Right ventricle myocardium superior (tissue), 1 donor: ENCODE measurements at regions not wholly inside any gene's neighbourhood (a gene's known extent, or its start where the extent isn't known, plus 50 kb on each side); places are given as distances from the start of the nearest gene placed in this dataset.

Experiments used
- ATAC-seq: fragments of 200-7000 bp; cut with Tn5 transposase; one replicate; pipeline ENCODE4 v1.9.1; 2020; ENCODE audit warnings: mild to moderate bottlenecking; ENCODE audit not compliant: poor library complexity
- DNase-seq: peaks from one replicate; pipeline ENCODE4 v3.0.0-alpha.2; 2020
- intact Hi-C: fragments of 100-400 bp; cut with DNase I; formaldehyde crosslinking; loops from one replicate; pipeline ENCODE4 v1.11.2; 2022
- donor health status: DM: no; HTN: yes; CAD: no; lungs with severe emphysema.

DNA sequence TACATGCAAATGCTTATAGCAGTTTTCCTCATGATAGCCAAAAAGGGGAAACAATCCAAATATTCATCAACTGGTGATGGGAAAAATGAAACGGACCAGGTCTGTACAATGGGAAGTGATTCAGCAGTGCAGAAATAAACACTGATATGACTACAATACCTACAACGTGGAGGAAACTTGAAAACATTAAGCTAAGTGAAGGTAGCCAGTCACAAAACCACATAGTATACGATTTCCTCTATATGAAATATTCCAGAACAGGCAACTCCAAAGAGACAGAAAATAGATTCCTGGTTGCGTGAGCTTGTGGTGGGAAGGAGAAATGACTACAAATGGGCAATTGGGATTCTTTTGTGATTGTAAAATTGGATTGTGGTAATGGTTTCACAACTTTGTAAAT is 263.1 kb upstream of the PITRM1 start:
- ATAC-seq, result no peak
- no peak for DNase-seq
- intact Hi-C loops, result no loop called here

DNA sequence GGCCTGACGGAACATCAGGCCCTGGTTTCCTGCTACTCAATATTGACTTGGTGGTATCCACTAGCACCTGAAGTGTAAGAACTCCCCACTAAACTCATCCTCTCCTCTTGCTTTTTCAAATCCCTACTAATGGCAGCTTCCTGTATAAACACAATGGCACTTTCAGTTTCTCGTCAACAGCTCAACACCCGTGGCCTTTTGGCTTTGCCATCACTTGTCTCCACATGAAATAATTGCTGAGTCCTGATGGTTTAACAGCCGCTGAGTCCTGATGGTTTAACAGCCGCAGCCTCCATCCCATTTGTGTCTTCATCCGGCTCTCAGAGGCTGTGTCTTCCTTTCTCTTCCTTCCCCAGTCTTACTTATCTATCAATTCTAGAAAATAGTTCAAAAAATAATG is 261.4 kb upstream of the PITRM1 start:
- ATAC-seq (no peak), DNase-seq (no peak)
- intact Hi-C loops, result no loop called here

DNA sequence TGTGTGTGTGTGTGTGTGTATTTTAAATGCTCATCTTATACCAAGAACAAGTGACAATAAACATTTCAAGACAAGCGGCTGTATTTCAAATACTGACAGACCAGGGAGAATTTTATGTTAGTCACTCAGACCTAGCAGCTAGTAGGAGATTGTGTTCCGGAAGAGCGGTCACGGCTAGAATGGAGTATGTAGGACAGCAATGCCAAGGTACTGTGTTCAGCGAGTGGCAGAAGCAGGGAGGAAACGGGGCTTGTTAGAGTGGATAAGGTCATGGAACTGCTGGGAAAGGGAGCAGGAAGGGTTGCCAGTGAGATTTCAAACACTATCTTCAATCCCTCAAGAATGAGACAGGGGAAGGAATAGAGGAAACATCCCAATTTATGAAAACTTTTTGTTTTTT is 260.5 kb upstream of the PITRM1 start:
- DNase-seq (no peak), ATAC-seq (no peak)
- intact Hi-C loops, result no loop called here

DNA sequence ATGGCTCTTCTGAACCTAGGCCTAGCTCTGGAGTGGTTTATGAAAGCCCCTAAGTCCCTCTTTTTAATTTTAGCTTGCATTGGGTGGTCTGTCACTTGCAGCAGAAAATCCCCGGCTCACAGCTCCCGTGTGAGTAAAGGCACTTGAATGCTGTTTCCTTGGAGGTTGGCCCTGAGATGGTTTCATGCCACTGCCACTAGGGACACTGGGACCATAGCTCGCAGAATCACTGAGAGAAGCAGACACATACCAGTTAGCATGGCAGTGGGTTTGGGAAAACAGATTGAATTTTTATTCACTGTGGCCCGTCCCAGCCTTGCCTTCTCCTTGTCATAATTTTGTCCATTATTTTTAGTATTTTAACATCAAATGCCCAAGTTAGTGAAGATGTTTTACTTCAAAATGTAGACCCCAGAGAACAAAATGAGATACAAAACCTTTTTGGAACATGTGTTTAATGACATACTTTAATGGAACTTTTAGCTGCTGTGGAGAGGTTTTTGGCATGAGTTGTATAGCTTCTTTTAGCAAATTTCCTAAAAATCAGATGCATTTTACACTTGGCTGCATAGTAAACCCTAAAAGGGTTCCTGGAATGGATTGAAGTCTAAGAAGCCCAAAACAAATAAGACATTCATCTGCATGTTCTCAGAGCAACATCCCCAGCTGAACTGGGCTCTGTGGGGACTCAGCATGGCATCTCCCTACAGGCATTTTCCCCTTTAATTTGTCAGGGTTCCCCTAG is 259.7 kb upstream of the PITRM1 start:
- intact Hi-C loops, result no loop called here
- ATAC-seq, result no peak
- no peak for DNase-seq

DNA sequence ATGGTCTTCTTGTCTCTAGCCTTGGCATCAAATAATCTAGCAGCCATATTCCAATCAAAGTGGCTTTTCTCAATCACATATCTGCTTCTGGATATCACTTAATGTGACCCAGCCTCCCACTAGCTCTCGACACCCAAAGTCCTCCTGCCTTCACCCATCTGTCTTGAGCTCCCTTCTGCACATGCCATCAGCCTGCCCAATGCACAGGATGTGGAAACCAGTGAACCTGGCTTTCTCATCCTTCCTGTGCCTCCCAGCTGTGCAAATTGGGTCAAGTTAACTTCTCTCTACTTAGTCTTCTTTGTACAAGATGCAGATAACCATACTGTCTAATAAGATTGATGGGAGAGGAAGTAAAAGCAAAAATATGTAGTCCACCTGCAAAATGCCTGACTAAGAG is 257.9 kb upstream of the PITRM1 start:
- intact Hi-C loops, result no loop called here
- DNase-seq (no peak), ATAC-seq (no peak)

DNA sequence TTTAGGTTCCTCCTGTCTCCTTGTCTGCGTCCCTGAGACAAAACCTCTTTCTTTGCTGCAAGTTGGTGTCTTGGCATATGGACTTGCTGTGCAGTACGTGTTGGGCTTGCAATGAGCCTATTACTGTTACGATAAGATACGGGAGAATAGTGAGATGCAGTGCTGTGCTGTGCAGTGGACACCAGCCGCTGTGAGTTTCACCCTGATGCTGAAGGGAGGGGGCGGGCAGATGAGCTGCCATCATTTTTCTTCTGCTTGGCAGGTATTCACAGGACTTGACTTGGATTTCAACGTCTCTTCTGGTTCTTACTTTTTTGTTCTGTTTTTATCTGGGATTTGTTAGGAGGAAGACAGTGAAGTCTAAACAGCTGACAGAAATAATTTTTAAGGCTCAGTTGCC is 257.1 kb upstream of the PITRM1 start:
- no peak for ATAC-seq
- no peak for DNase-seq
- intact Hi-C loops, result no loop called here

DNA sequence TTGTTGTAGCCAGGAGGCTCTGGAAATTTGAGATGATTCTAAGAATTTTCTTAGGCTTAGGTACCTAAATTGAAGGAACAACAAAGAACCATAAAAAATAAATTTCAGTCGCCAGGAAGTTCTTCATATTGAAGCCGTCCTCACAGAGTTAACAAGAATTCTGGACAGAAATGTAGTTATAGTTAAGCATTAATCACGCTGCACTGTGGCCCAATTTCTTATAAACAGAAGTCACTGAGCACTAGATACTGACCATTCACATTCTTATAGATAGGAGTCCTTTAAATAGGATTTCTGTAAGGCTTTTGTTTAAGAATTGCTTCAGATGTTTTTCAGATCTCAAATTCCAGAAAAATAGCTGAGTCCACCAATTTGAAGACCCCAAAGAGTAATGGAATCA is 256.2 kb upstream of the PITRM1 start:
- intact Hi-C loops, result no loop called here
- ATAC-seq, result no peak
- no peak for DNase-seq

DNA sequence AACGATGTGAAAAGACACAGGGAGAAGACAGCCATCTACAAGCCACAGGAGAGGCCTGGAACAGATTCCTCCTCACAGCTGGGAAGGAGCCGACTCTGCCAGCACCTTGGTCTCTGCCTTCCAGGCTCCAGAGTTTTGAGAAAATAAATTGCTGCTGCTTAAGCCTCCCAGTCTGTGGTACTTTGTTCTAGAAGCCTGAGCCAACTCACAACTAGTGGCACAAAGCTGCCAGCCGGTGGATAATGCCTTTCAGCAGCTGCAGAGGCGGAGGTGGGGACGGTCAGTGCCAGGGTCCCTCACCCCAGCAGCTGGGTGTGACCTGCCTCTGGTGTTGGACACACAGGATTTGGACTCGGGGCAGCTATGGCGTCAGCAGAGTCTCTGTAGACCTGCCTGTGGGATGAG is 255.4 kb upstream of the PITRM1 start:
- intact Hi-C loops, result no loop called here
- DNase-seq, result peak; percentile 67
- peak; percentile 60 for ATAC-seq

DNA sequence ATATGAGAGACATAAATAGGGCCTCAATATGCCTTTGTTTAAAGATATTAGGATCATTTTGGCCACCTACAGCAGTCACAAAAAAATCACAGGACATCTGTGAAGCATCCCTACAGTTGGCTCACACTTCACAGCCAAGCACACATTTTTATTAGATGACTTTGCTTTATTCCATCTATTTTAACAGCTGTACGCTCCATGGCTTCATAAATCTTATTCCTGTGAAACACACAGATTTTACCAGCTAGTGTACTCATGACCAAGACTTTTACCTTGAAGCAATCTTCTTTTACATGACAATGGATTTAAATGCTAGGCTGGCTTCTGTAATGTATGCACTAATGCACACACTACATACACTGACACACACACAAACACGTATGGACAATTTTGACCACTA is 254.8 kb upstream of the PITRM1 start:
- intact Hi-C loops, result no loop called here
- DNase-seq (no peak), ATAC-seq (no peak)

DNA sequence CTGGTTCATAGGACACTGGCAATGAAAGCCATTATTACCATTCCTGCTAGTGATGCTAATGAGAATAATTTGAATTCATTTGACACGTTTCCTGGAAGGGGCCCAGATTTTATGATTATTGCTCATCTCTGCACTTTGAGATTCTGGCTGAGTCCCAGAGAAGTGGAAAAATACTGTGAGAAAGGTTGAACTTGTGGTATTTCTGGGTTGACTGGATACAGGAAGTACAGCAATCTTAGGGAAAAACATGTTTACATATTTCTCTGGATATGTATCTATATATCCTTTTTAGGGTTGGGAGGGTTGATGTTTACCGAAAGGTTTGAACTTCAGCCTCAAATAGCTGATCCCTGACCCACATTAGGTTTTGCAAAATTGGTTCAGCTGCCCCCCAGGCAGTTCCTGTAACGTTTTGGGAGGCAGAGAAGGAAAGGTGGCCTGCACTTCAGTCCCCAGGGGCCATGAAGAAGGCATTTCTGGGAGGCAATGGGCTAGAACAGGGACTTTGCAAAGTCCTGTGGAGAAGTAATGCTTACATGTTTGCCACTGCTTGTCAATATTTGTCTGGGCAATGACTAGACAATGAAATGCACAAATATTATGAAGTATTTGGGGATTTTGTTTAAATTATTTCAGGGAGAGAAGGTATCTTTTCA is 253.7 kb upstream of the PITRM1 start:
- DNase-seq (no peak), ATAC-seq (no peak)
- intact Hi-C loops, result no loop called here

DNA sequence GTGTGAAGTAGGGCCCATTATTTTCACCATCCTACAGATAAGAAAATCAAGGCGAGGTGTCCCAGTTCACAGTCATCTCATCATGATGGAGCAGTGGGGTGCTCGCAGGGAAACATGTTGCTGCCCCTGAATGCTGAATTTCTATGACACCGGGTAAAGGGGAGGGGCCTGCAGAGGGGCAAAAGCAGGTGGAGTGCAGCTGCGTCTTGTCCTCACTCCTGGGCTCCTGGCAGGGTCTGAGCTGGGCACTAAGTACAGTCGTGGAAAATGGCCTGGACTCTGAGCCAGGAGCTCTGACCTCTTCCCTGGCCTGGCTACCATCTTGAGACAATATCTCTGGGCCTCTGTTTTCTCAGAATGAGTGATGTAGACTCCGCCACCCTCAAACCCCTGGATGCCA is 253.1 kb upstream of the PITRM1 start:
- ATAC-seq (no peak), DNase-seq (no peak)
- intact Hi-C loops, result no loop called here

DNA sequence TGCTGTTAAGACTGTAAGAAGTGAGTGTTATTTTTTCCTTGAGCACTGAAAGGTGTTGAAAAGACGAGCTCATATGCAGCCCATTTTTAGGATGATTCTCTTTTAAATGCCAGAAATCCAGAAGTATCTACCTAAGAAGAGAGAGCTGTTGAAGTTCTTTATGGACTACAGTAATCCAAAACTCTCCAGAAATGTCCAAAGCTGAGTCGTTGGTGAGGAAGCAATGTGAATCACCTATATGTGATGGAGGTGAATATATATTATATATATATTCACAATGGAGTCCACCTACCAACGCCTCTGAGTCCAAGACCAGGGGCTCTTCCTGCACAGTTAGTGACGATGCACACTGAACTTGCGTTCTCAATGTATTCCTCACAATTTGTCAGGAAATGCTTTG is 252.7 kb upstream of the PITRM1 start:
- intact Hi-C loops, result no loop called here
- no peak for ATAC-seq
- no peak for DNase-seq

DNA sequence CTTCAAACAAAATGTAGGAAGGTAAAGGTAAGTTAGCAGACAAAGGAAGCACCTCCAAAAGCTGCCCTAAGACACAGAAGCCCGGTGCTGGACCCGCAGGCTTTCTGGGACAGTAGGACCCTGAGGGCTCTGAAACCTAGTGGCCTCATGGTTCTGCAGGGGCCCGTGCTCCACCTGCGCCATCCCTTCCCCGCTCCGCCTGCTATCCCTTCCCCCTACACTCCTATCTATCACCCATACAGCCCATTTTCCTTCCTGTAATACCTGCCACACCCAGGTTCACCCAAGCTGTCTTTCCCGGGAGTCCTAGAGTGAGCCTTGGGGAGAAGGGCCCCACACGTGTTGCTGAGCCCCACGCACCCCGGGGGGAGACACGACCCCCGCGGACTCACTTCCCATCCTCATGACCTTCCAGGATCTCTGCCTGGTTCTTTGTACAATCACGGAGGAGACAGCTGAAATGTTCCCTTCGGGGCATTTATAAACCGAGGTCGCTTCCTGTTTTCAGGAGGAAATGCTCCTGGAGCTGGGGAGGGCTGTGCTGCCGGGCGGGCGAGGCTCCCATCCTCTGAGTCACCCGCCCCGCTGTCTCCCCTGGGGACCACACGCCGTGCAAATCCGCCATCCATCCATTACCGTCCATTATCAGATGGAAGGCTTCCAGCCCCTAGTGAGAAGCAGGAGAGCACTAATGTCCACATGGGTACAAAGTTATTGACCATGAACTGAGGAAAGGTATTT is 251.7 kb upstream of the PITRM1 start:
- intact Hi-C loops, result no loop called here
- ATAC-seq (peak; percentile 67), DNase-seq (peak; percentile 79)

DNA sequence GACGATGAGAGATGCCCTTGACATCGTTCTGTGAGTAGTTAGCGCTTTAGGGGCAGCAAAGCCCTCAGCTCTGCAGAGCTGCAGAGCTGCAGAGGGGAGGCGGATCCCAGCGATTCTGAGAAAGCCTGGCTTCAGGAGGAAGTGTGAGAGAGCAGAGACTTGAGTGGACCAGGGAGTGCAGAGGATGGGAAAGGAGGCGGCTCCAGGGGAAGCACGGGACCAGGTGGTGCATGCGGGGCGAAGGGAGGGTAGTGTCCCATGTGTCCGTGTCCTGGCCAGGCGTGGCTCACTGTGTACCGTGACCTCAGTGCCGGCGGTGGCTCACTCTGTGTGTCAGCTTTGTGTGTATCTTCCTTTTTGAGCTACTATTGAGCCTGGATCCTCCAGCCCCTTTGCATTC is 250.8 kb upstream of the PITRM1 start:
- ATAC-seq, result no peak
- DNase-seq, result no peak

DNA sequence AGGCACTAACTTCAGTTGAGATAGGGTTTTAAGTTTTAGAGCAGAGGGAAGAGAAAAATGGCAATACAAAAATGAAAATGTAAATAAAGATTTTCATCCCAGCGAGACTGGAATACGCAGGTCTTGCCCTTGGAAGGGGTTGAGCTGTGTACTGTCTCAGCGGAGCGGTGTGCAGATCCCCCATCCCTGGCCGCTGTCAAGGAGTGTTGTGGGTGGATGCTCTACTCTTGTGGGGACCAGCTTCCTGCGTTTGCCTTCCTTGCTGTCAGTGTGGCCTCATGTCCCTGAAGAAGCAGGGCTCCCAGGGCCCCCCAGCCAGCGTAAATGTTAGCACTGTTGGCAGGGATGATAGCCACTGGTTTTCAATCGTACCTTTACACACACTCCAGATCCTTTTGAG is 249.7 kb upstream of the PITRM1 start:
- intact Hi-C loops, result no loop called here
- DNase-seq (no peak), ATAC-seq (no peak)

More for the DNA sequence above, 250.8 kb upstream of the PITRM1 start:
- intact Hi-C loops, result no loop called here

DNA sequence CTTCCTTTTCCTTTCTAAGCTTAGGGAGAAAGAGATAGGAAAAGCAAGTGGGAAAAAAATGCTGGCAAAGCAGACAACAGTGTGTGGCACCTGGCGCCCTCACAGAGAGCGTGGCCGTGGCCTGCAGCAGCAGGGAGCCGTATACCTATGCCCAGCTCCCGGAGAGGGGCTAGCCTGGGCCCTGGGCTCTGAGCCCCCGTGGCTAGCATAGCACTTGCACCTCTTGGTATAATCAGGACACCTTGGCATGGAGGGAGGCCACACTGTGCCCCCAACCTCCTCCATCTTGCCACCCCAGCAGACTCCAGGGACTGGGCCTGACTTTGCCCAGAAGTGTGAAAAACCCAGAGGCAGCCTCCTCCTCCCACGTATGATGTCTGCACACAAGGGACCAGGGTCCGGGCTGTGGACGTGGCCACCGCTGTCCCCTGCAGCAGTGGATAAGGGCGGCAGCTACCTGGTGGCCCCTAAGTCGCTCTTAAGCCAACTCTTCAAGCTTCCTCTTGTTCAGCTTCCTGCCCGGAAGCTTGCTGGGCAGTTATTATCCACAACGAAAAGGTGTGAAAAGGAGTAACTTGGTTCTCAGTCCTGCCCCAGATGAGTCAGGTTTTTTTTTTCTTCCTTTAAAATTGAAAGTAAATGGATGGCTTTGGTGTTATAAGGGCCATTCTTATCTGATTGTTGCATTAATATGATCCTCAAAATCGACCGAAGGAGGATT is 249.1 kb upstream of the PITRM1 start:
- DNase-seq (no peak), ATAC-seq (peak; percentile 11)
- intact Hi-C loops, result no loop called here

DNA sequence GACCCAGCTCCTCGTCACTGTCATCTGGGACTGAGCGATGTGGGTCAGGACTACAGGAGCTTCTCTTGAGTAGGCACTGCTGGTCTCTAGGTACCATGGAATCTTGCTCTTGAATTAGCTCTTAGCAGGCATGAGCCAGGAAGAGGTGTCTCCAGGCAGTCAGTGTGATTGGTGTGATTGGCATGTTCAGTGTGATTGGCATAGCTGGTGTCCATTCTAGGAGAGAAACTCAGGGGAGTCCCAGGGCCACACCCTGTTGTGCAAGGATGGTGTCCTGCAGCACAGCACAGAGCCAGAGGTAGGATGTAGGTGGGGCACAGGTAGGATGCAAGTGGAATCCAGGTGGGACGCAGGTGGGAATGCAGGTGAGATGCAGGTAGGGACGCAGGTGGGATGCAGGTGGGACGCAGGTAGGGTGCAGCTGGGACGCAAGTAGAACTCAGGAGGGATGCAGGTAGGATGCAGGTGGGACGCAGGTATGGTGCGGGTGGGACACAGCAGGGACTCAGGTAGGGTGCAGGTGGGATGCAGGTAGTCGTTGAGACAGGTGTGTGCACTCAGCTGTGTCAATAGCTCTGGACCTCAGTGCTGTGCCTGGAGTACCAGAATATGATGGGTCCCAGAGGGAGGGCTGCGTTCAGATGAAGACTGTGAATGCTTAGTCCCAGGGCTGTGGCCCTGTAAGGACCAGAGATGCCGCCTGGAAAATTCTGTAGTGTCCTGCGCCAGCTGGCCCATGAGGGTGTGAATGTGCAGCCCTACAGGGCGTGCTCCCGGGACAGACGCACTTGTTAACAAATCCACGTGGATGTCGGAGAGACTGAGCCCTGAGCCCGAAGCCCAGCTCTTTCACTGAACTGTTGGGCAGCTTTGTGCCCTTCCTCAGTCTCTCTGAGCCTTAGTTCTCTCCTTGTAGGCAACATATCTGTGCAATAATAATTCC is 248.2 kb upstream of the PITRM1 start:
- intact Hi-C loops, result no loop called here
- no peak for DNase-seq
- ATAC-seq, result no peak

DNA sequence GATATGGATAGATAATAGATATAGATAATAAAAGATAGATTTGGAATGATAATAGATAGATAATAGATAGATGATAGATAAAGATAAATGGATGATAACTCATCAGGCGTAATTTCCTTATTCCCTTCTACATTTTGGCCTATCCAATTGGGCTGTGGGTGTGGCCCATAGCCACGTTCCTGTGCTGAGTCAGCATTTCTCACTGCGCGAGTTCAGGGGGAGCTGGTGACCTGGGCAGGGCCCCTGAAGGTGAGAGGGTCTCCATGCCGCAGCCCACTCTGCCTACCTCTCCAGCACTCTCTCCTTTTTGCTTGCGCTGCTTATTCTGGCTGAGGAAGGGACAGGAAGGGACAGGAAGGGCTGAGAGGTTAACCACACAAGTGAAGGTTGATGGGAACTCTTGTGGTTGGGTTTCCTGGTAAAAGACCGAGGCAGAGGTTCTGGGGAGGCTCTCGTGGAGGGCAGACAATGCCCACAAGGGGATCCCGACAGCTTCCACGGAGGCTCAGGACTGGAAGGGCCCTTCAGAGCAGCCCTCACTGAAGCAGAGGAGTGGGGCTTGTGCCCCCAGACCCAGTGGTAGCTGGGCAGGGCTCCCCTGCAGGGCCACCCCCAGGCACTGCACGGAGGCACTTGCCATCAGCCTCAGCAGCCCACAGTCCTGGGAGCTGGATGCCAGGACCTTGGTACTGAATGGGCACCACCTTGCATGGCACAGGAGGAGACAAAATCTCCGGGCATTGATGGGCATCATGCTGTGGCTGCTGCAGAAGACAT is 247.3 kb upstream of the PITRM1 start:
- intact Hi-C loops, result no loop called here
- DNase-seq (no peak), ATAC-seq (no peak)
